ENCODE measurements at regions not wholly inside any gene's neighbourhood (a gene's known extent, or its start where the extent isn't known, plus 50 kb on each side); places are given as distances from the start of the nearest gene placed in this dataset.

DNA sequence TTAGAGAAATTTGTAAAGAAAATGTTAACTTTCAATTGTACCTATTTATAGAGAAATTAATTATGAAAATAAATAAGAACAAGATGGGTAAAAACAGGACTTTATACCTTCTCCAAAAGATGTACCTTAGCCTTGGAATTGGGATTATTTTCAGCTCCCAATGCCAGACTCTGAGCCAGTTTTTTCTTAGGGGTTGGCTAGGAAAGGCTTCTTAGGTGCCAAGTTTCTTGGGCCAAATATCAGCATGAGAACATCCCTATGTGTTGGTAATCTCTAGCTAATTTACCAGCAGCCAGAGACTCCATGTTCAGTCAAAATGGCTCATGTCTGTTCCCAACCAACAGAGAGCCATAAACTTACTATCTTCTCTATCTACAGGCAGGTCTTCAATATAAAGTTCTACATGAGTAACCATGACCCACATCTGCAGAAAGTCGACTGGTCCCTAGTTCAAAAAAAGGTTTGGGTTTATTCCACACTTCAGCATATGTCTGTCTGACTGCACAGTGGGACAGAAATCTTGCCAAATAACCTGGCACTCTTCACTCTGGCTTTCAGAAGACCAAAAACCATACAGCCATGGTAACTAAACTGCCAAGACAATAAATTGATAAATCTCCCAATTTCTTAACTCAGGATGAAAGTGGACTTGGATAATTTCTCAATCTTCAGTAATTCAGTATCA lies 380.5 kb upstream of the RASGEF1B start:
- TF ChIP-seq, protein P1, sequence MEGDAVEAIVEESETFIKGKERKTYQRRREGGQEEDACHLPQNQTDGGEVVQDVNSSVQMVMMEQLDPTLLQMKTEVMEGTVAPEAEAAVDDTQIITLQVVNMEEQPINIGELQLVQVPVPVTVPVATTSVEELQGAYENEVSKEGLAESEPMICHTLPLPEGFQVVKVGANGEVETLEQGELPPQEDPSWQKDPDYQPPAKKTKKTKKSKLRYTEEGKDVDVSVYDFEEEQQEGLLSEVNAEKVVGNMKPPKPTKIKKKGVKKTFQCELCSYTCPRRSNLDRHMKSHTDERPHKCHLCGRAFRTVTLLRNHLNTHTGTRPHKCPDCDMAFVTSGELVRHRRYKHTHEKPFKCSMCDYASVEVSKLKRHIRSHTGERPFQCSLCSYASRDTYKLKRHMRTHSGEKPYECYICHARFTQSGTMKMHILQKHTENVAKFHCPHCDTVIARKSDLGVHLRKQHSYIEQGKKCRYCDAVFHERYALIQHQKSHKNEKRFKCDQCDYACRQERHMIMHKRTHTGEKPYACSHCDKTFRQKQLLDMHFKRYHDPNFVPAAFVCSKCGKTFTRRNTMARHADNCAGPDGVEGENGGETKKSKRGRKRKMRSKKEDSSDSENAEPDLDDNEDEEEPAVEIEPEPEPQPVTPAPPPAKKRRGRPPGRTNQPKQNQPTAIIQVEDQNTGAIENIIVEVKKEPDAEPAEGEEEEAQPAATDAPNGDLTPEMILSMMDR (IDR thresholded peaks at IDR 0.05 in 8 of 11, conservative IDR thresholded peaks at IDR 0.05 in 3 of 11), result no peak
- TF ChIP-seq POLR2A (IDR thresholded peaks at IDR 0.05), result no peak
- no peak for TF ChIP-seq POLR2AphosphoS5 (IDR thresholded peaks at IDR 0.05)

Measured in spleen (tissue), 7 donors.